ENCODE measurements at regions not wholly inside any gene's neighbourhood (a gene's known extent, or its start where the extent isn't known, plus 50 kb on each side); places are given as distances from the start of the nearest gene placed in this dataset.
"Not testable (repeated sequence)": the region's sequence is repeated elsewhere in the genome, so short reads cannot be mapped to it uniquely, and the experiment has no call there.

DNA sequence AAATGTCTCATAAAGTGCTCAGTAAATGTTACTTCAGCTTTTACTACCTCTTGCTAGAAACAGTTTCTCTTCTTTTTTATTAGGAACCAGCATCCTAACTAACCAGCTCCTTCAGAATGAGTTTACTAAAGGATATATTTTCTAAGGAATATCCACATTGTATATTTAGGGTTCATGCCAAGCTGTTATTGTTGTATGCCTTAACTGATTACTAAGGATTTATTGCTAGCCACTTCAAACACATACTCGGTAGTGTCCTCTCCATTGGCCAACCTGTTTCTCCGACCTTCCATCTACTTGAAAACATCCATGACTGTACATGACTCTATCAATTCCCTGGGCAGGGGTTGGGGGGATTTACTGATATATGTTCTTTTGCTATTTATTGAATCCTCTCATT, 906.3 kb upstream of the SORCS1 start:
- DNase-seq = no peak

DNA sequence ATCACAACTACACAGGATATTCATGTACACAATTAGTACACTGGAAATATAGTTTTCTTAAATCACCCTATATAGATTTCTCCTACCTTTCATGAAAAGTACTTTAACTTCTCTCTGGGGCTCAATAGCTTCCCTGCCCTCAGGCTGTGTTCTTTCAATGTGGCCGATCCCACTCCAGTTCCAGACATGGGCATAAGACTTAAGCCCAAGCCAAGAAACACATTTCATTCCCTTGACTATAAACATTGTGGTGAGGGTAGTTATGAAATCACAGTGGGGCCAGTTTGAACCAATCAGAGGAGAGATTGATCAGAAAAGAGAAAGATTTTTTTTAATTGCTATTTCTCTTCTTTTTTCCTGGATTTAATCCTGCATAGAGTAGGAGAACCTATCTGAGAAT, 904.6 kb upstream of the SORCS1 start:
- no peak for DNase-seq

DNA sequence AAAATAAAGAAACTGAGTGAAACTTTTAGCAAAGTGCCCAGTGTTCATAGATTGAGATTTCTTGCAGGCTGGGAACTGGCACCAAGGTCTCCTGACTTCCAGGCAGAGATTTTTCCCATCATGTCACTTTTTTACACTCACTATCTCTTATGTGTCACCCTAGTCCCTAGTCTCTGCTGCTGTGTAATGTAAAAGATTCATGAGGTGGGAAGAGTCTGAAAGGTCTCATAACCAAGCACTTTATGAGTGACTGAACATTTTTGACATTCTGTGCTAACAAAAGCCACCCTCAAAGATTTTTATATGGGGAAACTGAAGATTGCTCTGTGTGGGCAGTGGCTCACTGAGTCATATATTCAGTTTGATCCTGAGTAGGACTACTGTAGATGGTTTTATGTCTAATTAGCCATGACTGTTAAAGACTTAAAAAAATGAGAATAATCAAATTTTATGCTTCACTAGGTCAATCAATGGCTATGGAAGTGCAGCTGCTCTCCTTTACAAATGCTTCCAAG, 900.3 kb upstream of the SORCS1 start:
- no peak for DNase-seq

DNA sequence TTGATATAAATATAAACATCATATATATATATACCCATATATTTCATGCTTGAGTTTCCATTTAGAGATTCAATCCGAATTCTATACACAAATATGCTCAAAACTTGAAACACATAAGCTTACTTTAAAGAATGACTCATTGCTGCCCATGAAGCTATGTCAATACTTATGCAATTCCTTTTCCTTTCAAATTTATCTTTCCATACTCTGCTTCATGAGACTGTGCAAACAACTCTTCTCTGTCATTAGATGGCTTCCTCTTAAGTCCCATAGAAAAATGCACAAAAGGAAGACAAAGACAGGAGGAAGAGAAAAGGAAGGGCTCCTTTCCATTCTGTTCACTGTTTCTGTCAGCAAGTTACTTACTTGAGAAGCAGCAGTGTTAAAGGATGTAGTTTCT, 895.7 kb upstream of the SORCS1 start:
- peak; percentile 10 for DNase-seq

DNA sequence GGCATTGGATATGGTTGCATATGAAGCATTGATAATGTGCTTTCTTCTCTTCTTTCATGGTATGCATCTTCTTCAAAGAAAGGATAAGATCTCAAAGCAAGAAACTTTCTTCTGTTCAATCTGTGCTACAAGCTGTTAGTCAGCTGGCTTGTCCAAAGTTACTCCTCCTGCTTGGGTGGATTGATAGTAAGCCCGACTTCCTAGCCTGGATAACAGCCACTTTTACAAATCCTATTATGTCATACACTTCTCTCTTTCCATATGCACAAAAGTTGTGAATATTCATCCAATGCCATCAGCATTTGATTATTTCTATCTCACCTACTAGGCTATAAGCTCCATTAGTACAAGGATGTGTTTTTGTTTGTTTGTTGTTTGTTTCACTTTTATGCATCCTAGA, 891.0 kb upstream of the SORCS1 start:
- DNase-seq = no peak

DNA sequence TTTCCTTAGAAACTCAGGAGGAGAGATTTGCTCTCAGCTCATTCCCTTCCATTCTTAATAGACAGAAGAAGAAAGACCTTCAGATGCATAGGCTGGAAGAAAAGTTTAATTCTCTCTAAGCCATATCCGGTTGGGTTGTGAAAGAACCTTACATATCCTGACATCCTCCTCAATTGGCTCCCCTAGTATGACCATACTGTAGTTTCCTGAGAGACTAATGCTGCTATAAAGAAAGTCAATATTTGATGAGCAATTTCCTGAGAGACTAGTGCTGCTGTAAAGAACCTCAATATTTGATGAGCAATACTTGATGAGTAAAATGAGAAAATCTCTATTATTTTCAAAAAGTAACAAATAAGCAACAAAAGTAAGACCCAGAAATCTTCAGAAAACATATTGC, 888.5 kb upstream of the SORCS1 start:
- DNase-seq = no peak

DNA sequence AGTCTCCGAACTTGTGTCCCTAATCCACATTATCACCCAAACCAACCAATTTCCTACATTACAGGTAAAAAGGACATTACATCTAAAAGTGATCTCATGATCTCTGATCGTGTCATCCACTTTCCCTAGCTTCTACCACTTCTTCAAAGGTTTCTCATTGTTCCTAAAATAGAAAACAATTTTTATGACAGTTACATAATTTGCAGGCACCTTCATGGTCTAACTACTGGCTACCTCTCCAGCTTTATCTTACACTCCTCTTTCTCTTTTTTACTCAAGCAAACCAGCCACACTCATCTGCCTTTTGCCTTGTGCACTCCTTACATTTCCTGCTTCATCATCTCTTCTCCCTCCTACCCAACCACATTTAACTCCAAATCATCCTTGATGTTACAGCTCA, 886.7 kb upstream of the SORCS1 start:
- no peak for DNase-seq

DNA sequence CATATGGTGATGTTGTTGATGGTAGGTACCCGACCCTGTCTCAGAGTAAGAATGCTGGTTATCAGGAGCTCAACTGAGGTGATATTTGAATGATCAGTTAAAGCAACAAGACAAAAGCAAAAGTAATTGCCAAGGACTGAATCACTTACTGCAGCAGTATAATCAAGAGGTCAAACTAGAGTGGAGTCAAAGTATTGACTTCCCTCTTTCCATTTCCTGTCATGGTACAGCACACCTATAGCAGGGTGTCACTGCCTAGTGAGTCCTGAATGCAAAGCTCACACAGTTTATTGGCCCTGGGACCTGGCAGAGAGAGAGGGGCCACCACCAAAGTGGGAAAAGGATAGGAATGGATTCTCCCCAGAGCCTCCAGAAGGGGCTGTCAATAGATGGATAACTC, 886.1 kb upstream of the SORCS1 start:
- DNase-seq = no peak

DNA sequence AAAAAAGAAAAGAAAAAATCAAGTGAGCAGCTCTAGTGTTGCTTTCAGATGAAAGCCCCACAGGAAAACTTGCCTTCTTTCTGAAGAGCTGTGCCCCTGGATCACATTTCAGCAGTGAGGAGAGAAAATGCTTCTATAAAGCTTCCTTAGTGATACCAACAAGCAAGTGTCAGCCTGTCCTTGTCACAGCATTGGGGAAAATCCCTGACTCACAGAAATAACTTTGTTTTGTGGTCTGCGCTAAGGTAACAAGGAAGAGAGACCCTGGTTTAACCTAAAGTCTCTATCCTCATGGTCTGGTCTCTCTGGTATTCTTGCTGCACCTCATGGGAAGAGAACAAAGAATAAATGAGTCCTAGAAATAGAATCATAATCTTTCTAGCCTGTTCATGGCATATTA, 885.2 kb upstream of the SORCS1 start:
- DNase-seq = no peak

DNA sequence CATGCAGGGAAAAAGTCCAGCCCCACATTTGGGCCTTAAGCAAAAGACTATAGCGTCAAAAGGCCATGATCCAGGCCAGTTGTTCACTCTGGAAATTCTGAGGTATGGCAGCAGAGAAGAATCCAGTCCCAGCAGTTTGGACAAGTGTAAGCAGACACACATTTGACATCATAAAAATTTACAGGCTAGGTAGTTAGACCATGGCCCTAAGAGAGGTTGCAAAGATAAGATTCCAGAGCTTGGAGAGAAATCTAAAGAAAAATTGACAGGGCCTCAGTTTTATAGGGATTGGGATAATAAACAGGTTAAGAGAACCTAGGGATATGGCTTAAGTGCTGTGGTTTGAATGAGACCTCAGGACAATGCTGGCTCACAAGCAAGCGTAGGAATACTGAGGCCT, 884.4 kb upstream of the SORCS1 start:
- DNase-seq = no peak

DNA sequence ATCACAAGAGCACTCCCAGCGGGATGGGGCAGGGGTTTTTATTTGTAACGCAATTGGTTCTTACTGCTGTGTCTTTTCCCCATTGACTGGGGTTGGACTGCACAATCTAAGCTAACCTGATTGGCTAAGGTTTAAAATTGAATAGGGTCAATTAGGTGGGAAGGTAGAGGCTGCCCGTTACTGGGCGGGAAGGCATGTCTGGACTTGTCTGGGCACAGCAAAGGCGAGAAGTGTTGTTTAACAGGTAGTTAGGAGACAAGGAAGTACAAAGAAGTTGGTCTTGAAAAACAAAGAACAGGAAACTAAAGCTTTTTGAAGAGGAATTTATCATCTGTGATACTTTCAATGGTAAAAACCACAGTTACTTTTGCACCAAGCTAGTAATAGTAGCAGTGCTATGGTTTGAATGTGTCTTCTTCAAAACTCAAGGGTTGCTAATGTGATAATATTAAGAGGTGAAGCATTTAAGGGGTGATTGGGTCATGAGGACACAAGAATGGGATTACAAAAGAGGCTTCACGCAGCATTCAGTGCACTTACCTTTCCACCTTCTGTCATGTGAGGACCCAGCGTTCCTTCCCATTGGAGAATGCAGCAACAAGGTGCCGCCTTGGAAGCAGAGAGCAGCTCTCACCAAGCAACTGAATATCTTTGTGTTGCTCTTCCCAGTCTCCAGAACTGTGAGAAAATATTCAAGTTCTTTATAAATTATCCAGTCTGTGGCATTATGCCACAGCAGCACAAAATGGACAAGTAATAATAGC, 875.5 kb upstream of the SORCS1 start:
- DNase-seq = no peak

DNA sequence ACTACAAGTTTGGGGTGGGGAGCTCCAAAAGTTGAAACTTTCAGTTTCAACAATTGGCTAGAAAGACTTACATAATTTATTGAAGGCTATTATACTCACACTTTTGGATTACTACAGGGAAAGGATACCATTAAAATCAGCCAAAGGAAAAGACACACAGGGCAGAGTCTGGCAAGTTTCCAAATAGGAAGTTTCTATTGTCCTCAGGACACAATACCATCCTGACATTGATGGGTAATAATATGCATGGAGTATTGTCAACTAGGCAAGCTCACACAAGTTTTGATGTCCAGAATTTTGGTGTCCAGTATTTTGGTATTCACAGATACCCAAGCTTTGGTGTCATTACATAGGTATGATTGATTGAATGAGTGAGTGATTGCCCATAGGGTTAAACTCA, 872.6 kb upstream of the SORCS1 start:
- no peak for DNase-seq

DNA sequence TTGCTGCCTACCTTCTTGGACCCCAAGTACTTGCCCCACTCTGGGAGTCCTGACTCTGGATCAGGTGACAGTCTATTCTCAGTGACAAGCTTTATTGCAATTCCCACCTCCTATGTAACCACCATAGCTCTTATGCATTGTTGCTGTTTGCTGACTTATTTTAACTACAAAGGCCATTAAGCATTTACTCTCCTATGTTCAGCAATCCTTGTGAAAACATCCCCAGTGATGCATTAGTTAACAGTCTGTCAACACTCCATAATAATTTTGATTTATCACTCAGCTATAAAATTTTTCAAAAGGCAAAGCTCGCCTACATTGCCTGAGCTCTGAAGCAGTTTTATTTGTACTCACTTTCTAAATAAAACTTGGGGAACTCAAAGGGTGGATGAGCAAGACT, 871.8 kb upstream of the SORCS1 start:
- no peak for DNase-seq

DNA sequence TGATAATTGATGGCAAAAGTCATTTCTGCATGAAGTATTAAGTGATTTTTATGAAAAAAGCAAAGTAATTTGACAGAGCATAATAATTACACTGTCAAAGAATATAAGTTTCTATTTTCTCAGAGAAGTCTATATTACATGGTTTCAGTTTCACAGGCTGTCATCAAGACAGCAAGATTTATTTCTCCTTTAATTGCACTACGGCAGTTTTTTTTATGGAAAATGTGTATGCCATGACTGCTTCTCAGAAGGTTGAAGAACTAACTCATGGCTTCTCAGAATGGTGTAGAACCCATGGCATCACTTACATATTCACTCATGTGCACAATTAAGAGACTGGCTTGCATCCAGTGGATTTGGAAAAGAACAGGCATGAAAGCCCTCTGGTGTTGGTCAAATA, 870.3 kb upstream of the SORCS1 start:
- no peak for DNase-seq

DNA sequence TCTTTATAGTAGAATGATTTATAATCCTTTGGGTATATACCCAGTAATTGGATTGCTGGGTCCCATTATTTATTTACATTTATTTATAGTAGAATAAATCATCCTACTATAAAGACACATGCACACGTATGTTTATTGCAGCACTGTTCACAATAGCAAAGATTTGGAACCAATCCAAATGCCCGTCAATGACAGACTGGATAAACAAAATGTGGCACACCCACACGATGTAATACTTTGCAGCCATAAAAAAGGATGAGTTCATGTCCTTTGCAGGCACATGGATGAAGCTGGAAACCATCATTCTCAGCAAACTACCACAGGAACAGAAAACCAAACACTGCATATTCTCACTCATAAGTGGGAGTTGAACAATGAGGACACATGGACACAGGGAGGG, 869.0 kb upstream of the SORCS1 start:
- not testable (repeated sequence) for DNase-seq

DNA sequence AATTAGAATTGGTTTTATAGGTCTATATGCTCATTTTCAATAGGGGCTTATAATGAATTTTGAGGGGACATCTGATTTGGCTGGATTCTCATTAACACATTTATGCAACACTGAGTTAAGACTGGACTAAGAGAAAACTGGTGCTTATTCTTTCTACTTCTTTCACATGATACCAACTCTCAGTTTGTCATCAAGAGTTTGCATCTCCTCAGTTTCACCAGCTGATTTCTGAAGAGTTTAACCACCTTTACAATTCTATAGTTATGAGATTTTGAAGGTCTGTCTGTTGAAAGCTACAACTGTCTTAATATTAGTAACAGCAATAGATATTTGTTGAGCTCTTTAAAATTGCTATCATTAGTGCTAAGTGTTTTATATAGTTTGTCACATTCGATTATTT, 867.0 kb upstream of the SORCS1 start:
- DNase-seq = no peak

DNA sequence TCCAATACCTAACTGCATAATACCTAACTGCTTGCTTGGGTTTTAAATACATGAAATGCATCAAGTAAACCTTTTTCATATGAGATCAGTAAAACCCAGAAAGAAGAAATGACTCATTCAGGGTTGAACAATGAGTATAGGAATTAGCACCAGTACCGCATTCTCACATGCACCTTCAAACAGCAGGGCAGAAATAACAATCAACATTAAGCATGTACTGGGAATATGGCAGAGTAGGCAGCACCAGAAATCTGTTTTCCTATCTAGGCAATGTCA, 850.3 kb upstream of the SORCS1 start:
- DNase-seq = no peak

DNA sequence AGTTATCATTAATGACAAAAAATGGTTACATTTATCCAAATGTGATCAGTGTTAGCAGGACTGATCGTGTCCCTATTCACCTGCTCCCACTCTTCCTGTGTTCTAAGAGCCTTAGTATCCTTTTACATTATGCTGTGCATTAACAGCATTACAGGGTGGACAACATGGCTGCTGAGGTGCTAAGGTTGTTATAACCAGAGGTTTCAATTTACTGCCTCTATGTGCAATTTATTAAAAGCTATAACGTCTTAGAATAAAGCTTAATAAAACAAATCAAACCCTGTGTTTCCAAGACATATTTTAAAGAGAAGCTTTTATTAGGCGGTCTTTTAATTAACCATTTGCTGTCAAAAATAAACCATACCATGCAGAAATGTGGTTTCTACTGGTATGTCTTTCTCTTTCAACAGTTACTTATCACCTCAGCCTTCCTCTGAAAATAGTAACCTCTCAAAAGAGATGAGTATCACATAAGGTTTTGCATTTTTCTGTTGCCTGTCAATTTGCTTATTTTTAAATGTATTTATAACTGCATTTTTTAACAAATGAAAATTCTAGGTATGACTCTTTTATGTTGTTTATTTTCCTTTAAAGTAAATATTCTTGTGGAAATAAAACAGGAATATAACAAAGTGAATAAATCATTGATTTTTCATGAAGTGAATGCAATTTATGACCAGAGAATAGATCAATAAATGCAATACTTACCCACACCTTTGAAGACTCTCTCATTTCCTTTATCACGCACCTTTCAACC, 849.8 kb upstream of the SORCS1 start:
- no peak for DNase-seq

DNA sequence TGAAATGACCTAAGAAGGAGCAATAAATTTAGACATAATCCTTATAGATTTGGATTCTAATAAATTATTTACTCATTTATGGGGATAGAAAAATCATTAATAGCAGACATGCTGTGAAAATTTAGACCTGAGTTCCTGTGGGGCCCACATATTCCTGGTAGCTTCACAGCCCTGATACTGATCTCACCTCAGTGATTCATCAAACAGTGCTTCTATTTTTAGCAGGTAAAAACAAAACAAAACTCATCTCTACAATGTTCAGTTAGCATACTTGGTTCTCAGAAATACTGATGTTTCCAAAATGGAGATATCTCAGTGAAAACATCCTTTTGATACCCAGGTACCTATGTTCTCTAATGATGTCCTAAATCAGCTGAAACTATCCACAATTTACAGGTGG, 841.1 kb upstream of the SORCS1 start:
- DNase-seq = no peak

DNA sequence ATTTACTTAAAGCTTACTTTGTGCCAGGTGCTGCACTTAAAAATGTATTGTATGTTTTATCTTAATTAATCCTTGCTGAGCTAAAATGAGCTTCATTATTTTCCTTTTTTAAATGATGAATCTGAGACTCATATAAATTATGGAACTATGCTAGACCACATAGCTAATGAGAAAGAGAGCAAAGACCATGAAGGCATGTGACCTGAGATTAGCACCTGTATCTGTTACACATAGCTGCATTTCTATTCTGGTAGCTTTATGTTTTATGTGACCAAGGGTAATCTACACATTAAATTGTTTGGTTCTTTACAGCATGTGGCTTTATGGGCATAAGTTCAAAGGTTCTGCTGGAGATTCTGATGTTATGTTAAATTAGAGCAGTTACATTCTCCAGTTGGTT, 839.1 kb upstream of the SORCS1 start:
- DNase-seq = no peak

DNA sequence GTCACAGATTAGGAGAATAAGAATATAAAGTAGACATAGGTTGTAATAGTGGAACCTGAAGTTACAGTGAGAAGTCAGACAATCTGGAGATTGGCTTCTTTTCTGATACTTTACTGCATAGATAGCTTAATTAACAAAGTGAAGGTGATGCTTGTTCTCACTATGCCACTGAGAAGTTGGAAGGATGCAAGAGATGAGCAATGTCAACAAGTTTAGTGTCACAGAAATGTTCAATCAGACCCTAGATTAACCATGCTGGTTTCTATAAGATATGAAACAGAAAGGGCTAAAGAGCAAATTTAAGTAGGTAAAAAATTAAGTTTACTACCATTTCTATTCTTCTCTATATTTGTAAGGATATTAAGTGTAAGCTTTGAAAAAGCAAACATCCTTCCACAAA, 838.6 kb upstream of the SORCS1 start:
- no peak for DNase-seq

DNA sequence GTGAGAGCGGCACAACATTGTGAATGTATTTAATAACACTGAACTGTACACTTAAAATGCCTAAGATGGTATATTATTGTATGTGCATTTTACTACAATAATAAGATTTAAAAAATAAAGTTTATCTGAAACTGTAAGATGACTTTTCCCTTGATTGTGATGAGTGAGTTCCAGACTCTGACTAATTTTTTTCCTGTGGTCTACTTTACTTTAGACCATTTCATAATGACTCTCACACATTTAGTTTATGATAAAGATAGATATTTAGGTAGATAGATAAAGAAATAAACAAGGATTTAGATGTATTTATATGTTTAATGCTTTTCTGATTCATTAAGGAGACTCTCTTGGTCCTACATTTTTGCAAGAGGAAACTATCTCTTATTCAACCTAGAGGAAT, 835.9 kb upstream of the SORCS1 start:
- no peak for DNase-seq

DNA sequence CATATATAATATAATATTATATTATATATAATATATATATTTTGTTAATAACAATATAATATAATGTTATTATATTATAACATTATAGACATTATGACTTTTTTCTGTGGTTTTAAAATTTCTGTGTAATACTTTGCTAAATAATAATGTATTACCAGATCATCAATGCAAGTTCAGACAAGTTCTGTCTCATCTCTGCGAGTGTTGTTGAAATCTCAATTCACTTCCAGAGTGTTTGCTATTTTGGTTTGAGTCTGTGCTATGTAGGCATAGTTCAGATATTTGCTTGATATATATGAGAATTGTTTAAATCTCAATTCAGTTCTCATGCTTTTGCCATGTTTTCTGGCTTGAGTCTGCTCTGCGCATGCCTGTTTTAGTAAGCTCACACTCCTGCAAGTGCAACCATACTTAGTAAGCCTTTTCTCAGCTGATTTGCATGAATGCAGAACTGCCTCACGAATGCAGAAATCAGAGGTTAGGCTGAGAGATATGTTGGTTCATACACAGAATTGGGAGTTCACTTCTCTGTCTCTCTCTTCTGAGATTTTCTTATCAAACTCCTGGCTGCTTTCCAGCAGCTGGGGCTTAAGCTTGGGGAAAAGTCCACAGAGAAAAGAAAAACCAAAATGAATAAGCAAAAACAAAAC, 830.2 kb upstream of the SORCS1 start:
- DNase-seq = no peak

DNA sequence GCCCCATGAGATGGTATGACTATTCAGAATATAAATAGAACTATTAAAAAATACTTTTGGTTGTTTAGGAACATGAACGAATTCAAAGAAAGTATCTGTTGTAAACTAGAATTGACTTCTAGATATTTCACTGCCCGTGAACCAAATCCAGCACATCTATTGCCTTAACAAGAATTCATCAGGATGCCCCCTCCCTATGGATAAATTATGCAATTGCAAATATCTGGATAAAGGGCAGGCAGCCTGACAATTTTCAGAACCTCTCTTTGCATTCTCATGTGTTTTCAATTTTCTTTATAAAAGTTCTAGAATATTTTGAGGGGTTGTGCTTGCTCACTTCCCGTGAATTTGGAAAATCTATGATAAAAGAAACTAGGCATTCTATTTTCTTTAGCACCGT, 822.1 kb upstream of the SORCS1 start:
- no peak for DNase-seq
